ENCODE measurements at regions not wholly inside any gene's neighbourhood (a gene's known extent, or its start where the extent isn't known, plus 50 kb on each side); places are given as distances from the start of the nearest gene placed in this dataset.

- no peak overlapping the region for H3K4me3 Mint-ChIP-seq
- DNase-seq (ENCODE audit: low spot score): no peak
These were observed 248.0 kb upstream of the RGS18 start for GRCh38 chr1:191910245-191910644.

GRCh38 chr1:191912517-191912916, 245.7 kb upstream of the RGS18 start:
- Mint-ChIP-seq H3K4me1 (peaks cover 3% of the 10 kb centered on the region), H3K27ac (no peak overlapping the region), H3K27me3 (ENCODE audit: insufficient read depth, low read depth) (no peaks in the 10 kb centered on the region), H3K9me3 (peaks cover 28% of the 10 kb centered on the region), H3K36me3 (peaks cover 3% of the 10 kb centered on the region), H3K4me3 (no peak overlapping the region)
- Histone ChIP-seq H3K4me1 (peaks cover 8% of the 10 kb centered on the region), H2AFZ (replicated peaks) (no peak overlapping the region), H3K36me3 (no peaks in the 10 kb centered on the region), H3K4me3 (no peak overlapping the region), H3K4me2 (no peak overlapping the region), H3K9me3 (ENCODE audit: low read depth) (no peaks in the 10 kb centered on the region), H3F3A (ENCODE audit: low read depth) (peaks cover 7% of the 10 kb centered on the region), H3K27me3 (no peaks in the 10 kb centered on the region), H3K79me2 (ENCODE audit: low read depth) (no peaks in the 10 kb centered on the region), H3K9ac (no peak overlapping the region), H3K27ac (no peak overlapping the region), H4K20me1 (ENCODE audit: low read depth) (no peaks in the 10 kb centered on the region)
- DNase-seq (ENCODE audit: low spot score): no peak
- TF ChIP-seq EZH2phosphoT487 (IDR thresholded peaks at IDR 0.05): no peak
- no peak for TF ChIP-seq EZH2 (IDR thresholded peaks at IDR 0.05)
- no peak for TF ChIP-seq CTCF (IDR thresholded peaks at IDR 0.05)

More at GRCh38 chr1:191910245-191910644, 248.0 kb upstream of the RGS18 start:
- H3K4me1 Mint-ChIP-seq: peaks cover 19% of the 10 kb centered on the region
- H3K79me2 ChIP-seq (ENCODE audit: low read depth): no peaks in the 10 kb centered on the region
- H4K20me1 ChIP-seq (ENCODE audit: low read depth): no peaks in the 10 kb centered on the region
- peaks cover 28% of the 10 kb centered on the region for H3K4me1 ChIP-seq
- peaks cover 2% of the 10 kb centered on the region for H3K27me3 Mint-ChIP-seq (ENCODE audit: insufficient read depth, low read depth)
- no peak overlapping the region for H2AFZ ChIP-seq (replicated peaks)
- H3F3A ChIP-seq (ENCODE audit: low read depth): peaks cover 27% of the 10 kb centered on the region
- no peaks in the 10 kb centered on the region for H3K36me3 ChIP-seq
- H3K27me3 ChIP-seq: no peaks in the 10 kb centered on the region
- H3K4me3 ChIP-seq: no peak overlapping the region
- H3K36me3 Mint-ChIP-seq: peaks cover 3% of the 10 kb centered on the region
- TF ChIP-seq CTCF (IDR thresholded peaks at IDR 0.05) (no peak), EZH2phosphoT487 (IDR thresholded peaks at IDR 0.05) (no peak), EZH2 (IDR thresholded peaks at IDR 0.05) (no peak)
- H3K9me3 ChIP-seq (ENCODE audit: low read depth): no peaks in the 10 kb centered on the region
- H3K27ac Mint-ChIP-seq: no peak overlapping the region
- no peak overlapping the region for H3K4me2 ChIP-seq
- H3K9ac ChIP-seq: no peak overlapping the region
- H3K27ac ChIP-seq: no peak overlapping the region
- peaks cover 28% of the 10 kb centered on the region for H3K9me3 Mint-ChIP-seq

DNA sequence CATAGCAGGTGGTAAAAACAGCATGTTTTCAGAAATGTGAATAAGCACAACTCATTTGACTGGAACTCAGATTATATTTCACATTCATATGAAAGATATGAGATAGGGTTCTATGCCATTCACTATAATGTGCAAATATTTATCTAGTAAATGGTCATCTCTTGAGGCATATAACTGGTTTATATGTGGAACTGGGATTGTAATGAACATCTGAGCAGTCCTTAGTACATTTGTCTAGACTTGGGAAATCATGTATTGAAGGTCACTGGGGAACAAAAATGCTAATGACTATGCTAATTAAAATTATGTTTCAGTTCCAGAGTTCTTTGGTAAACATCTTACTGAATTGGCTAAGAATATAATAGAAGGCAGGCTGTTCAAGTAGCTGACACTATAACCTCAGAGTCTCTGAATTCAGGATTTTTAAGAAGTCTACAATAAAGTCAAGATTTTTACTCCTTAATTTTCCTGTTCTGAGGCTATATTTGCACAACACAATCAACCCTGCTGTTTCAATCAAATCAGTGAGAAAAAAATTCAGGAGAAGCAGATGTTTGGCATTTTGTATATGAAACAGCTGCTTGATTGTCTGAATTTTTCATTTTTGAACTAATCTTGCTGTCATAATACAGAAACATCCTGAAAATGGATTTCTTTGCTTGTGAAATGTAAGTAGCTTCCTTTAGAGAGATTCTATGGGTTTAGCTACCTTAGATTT, 244.8 kb upstream of the RGS18 start:
- Mint-ChIP-seq H3K4me1 (no peaks in the 10 kb centered on the region), H3K36me3 (no peaks in the 10 kb centered on the region), H3K4me3 (no peak overlapping the region), H3K9me3 (peaks cover 21% of the 10 kb centered on the region), H3K27me3 (ENCODE audit: insufficient read depth, low read depth) (no peaks in the 10 kb centered on the region), H3K27ac (no peak overlapping the region)
- no peaks in the 10 kb centered on the region for H3K36me3 ChIP-seq
- no peaks in the 10 kb centered on the region for H3K9me3 ChIP-seq (ENCODE audit: low read depth)
- no peaks in the 10 kb centered on the region for H3F3A ChIP-seq (ENCODE audit: low read depth)
- no peaks in the 10 kb centered on the region for H3K79me2 ChIP-seq (ENCODE audit: low read depth)
- no peak overlapping the region for H3K4me3 ChIP-seq
- no peak for DNase-seq (ENCODE audit: low spot score)
- no peaks in the 10 kb centered on the region for H3K27me3 ChIP-seq
- TF ChIP-seq EZH2 (IDR thresholded peaks at IDR 0.05): no peak
- TF ChIP-seq CTCF (IDR thresholded peaks at IDR 0.05): no peak
- no peak for TF ChIP-seq EZH2phosphoT487 (IDR thresholded peaks at IDR 0.05)
- H3K4me2 ChIP-seq: no peak overlapping the region
- no peaks in the 10 kb centered on the region for H4K20me1 ChIP-seq (ENCODE audit: low read depth)
- H2AFZ ChIP-seq (replicated peaks): no peak overlapping the region
- H3K27ac ChIP-seq: no peak overlapping the region
- no peak overlapping the region for H3K9ac ChIP-seq
- H3K4me1 ChIP-seq: no peaks in the 10 kb centered on the region
